NCI-H2171 (cell line): ENCODE measurements at regions not wholly inside any gene's neighbourhood (a gene's known extent, or its start where the extent isn't known, plus 50 kb on each side); places are given as distances from the start of the nearest gene placed in this dataset.

Experiments used
- DNase-seq: peaks from one replicate; lab custom pipeline; 2025; lab: John Stamatoyannopoulos, UW

- DNase-seq, result no peak
These were observed 94.9 kb upstream of the NSMCE3 start for GRCh38 chr15:29364426-29365078.

- no peak for DNase-seq
These were observed 91.9 kb upstream of the NSMCE3 start for GRCh38 chr15:29361560-29361959.

GRCh38 chr15:29360152-29360551 lies 90.5 kb upstream of the NSMCE3 start:
- DNase-seq, result no peak

- no peak for DNase-seq
These were observed 87.2 kb upstream of the NSMCE3 start for GRCh38 chr15:29356786-29357185.

- no peak for DNase-seq
These were observed 85.9 kb upstream of the NSMCE3 start for GRCh38 chr15:29355477-29355876.

GRCh38 chr15:29352402-29352801 lies 82.8 kb upstream of the NSMCE3 start:
- DNase-seq, result no peak

- DNase-seq, result no peak
These were observed 79.6 kb upstream of the NSMCE3 start for GRCh38 chr15:29349196-29349595.

GRCh38 chr15:29348336-29348914 lies 78.8 kb upstream of the NSMCE3 start:
- DNase-seq, result no peak

GRCh38 chr15:29346998-29347397 lies 77.4 kb upstream of the NSMCE3 start:
- no peak for DNase-seq

- no peak for DNase-seq
These were observed 76.2 kb upstream of the NSMCE3 start for GRCh38 chr15:29345549-29346525.

GRCh38 chr15:29344474-29344873 lies 74.9 kb upstream of the NSMCE3 start:
- DNase-seq, result no peak

- DNase-seq, result no peak
These were observed 73.6 kb upstream of the NSMCE3 start for GRCh38 chr15:29343229-29343628.

- no peak for DNase-seq
These were observed 72.6 kb upstream of the NSMCE3 start for GRCh38 chr15:29342201-29342600.

- no peak for DNase-seq
These were observed 67.7 kb upstream of the NSMCE3 start for GRCh38 chr15:29337156-29337959.

- no peak for DNase-seq
These were observed 64.9 kb upstream of the NSMCE3 start for GRCh38 chr15:29334544-29334943.

- DNase-seq, result no peak
These were observed 63.6 kb upstream of the NSMCE3 start for GRCh38 chr15:29333261-29333660.

GRCh38 chr15:29331669-29332068 lies 62.0 kb upstream of the NSMCE3 start:
- no peak for DNase-seq

- DNase-seq, result no peak
These were observed 61.4 kb upstream of the NSMCE3 start for GRCh38 chr15:29331071-29331470.

GRCh38 chr15:29324746-29325145 lies 55.1 kb upstream of the NSMCE3 start:
- no peak for DNase-seq

- no peak for DNase-seq
These were observed 53.9 kb upstream of the NSMCE3 start for GRCh38 chr15:29323557-29323956.

GRCh38 chr15:29322415-29322814 lies 52.8 kb upstream of the NSMCE3 start:
- no peak for DNase-seq

- no peak for DNase-seq
These were observed 50.8 kb upstream of the NSMCE3 start for GRCh38 chr15:29320420-29320819.
